ENCODE measurements at regions not wholly inside any gene's neighbourhood (a gene's known extent, or its start where the extent isn't known, plus 50 kb on each side); places are given as distances from the start of the nearest gene placed in this dataset.

GRCh38 chr4:123035239-123035638 lies 112.8 kb upstream of the NUDT6 start:
- Histone ChIP-seq H3K27me3 (replicated peaks in 1 of 7) (no peaks in the 10 kb centered on the region), H3K9me3 (no peaks in the 10 kb centered on the region), H3K4me3 (no peak overlapping the region), H3K4me1 (no peaks in the 10 kb centered on the region), H3K36me3 (peaks cover 0 to 18% (median 0%) of the 10 kb centered on the region in 6 donors), H3K27ac (no peak overlapping the region)
- no peak for DNase-seq
- intact Hi-C loops (cut with DNase I; ENCODE audit: low total_unique reads), result no loop called here
- no peak for TF ChIP-seq POLR2A (IDR thresholded peaks at IDR 0.05)
- no peak for TF ChIP-seq CTCF (IDR thresholded peaks at IDR 0.05 in 8 of 11, conservative IDR thresholded peaks at IDR 0.05 in 3 of 11)
- TF ChIP-seq POLR2AphosphoS5 (IDR thresholded peaks at IDR 0.05), result no peak
- 96 to 100% (median 100%) methylated on average over 1 of the region's 1 CpG for WGBS, 5 donors

- H3K36me3 ChIP-seq, result peaks cover 0 to 18% (median 0%) of the 10 kb centered on the region in 6 donors
- WGBS, 5 donors, result 42 to 72% (median 60%) methylated on average over 1 of the region's 1 CpG
- H3K9me3 ChIP-seq, result peaks cover 0 to 19% (median 13%) of the 10 kb centered on the region in 8 donors
- no peak for DNase-seq
- intact Hi-C loops (cut with DNase I; ENCODE audit: low total_unique reads), result no loop called here
- no peak overlapping the region for H3K27ac ChIP-seq
- no peaks in the 10 kb centered on the region for H3K4me1 ChIP-seq
- no peaks in the 10 kb centered on the region for H3K27me3 ChIP-seq (replicated peaks in 1 of 7)
- TF ChIP-seq CTCF (IDR thresholded peaks at IDR 0.05 in 8 of 11, conservative IDR thresholded peaks at IDR 0.05 in 3 of 11), result no peak
- TF ChIP-seq POLR2AphosphoS5 (IDR thresholded peaks at IDR 0.05), result no peak
- TF ChIP-seq POLR2A (IDR thresholded peaks at IDR 0.05), result no peak
- no peak overlapping the region for H3K4me3 ChIP-seq
Observed at GRCh38 chr4:123037804-123038203, 115.4 kb upstream of the NUDT6 start.

DNA sequence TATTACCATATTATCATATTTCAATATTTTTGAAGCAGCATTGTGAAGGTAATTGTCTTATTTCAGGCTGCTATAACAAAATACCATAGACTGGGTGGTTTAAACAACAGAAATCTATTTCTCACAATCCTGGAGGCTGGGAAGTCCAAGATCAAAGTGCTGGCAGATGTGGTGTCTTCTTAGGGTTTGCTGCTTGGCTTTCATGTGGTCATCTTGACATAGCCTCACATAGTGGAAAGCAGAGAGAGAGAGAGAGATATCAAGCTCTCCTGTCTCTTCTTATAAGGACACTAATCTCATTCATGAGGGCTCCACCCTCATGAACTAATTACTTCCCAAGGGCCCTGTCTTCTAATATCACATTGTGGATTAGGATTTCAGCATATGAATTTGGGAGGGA lies 119.7 kb upstream of the NUDT6 start:
- Histone ChIP-seq H3K4me3 (no peak overlapping the region), H3K9me3 (peaks cover 0 to 56% (median 40%) of the 10 kb centered on the region in 8 donors), H3K27ac (no peak overlapping the region), H3K27me3 (replicated peaks in 1 of 7) (no peaks in the 10 kb centered on the region), H3K36me3 (peaks cover 0 to 31% (median 0%) of the 10 kb centered on the region in 6 donors), H3K4me1 (no peaks in the 10 kb centered on the region)
- intact Hi-C loops (cut with DNase I; ENCODE audit: low total_unique reads), result no loop called here
- DNase-seq, result no peak
- TF ChIP-seq POLR2A (IDR thresholded peaks at IDR 0.05), result no peak
- no peak for TF ChIP-seq CTCF (IDR thresholded peaks at IDR 0.05 in 8 of 11, conservative IDR thresholded peaks at IDR 0.05 in 3 of 11)
- TF ChIP-seq POLR2AphosphoS5 (IDR thresholded peaks at IDR 0.05), result no peak

- intact Hi-C loops (cut with DNase I; ENCODE audit: low total_unique reads), result no loop called here
- Histone ChIP-seq H3K4me3 (no peak overlapping the region), H3K36me3 (peaks cover 0 to 36% (median 0%) of the 10 kb centered on the region in 6 donors), H3K27me3 (replicated peaks in 1 of 7) (no peaks in the 10 kb centered on the region), H3K27ac (no peak overlapping the region), H3K4me1 (no peaks in the 10 kb centered on the region), H3K9me3 (peaks cover 0 to 65% (median 49%) of the 10 kb centered on the region in 8 donors)
- TF ChIP-seq POLR2AphosphoS5 (IDR thresholded peaks at IDR 0.05) (no peak), POLR2A (IDR thresholded peaks at IDR 0.05) (no peak), CTCF (IDR thresholded peaks at IDR 0.05 in 8 of 11, conservative IDR thresholded peaks at IDR 0.05 in 3 of 11) (no peak)
- DNase-seq, result no peak
Observed at GRCh38 chr4:123043013-123043412, 120.6 kb upstream of the NUDT6 start.

Measured in spleen (tissue), 11 donors.